HS-27A (cell line): ENCODE measurements at regions not wholly inside any gene's neighbourhood (a gene's known extent, or its start where the extent isn't known, plus 50 kb on each side); places are given as distances from the start of the nearest gene placed in this dataset.
A peak's percentile ranks its signal among the peaks of the same experiment; 100 is the strongest.

Experiments used
- DNase-seq: peaks from one replicate; pipeline ENCODE4 v3.0.0-alpha.2; 2012; ENCODE audit warnings: low read depth, missing footprints

DNA sequence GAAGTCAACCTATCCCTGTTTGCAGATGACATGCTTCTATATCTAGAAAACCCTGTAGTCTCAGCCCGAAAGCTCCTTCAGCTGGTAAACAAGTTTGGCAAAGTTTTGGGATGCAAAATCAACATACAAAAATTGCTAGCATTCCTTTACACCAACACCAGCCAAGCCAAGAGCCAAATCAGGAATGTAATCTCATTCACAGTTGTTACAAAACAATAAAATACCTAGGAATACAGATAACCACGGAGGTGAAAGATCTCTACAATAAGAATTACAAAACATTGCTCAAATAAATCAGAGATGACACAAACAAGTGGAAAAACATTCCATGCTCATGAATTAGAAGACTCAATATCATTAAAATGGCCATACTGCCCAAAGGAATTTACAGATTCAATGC lies 50.4 kb upstream of the ZNF365 start:
- DNase-seq, result peak; percentile 39
